NOMO-1 (cell line): ENCODE measurements at regions not wholly inside any gene's neighbourhood (a gene's known extent, or its start where the extent isn't known, plus 50 kb on each side); places are given as distances from the start of the nearest gene placed in this dataset.
A peak's percentile ranks its signal among the peaks of the same experiment; 100 is the strongest.

Experiments used
- DNase-seq, 2 experiments: peaks; one replicate each; lab custom pipeline; 2025; ENCODE audit not compliant: unreplicated experiment in 2 of 2; lab: John Stamatoyannopoulos, UW

DNA sequence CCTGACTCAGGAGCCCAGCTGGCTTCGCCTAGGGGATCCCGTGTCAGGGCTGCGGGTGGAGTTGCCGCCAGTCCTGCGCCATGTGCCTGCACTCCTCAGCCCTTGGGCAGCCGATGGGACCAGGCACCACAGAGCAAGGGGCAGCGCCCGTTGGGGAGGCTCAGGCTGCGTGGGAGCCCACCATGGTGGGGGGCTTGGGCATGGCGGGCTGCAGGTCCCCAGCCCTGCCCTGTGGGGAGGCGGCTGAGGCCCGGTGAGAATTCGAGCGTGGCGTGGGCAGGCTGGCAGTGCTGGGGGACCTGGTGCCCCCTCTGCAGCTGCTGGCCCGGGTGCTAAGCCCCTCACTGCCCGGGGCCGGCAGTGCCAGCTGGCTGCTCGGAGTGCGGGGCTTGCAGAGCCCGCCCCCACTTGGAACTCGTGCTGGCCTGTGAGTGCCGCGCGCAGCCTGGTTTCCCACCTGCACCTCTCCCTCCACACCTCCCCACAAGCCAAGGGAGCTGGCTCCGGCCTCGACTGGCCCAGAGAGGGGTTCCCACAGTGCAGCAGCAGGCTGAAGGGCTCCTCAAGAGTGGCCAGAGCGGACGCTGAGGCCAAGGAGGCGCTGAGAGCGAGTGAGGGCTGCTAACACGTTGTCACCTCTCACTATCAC is 135.1 kb upstream of the SEL1L start:
- DNase-seq: no peak

DNA sequence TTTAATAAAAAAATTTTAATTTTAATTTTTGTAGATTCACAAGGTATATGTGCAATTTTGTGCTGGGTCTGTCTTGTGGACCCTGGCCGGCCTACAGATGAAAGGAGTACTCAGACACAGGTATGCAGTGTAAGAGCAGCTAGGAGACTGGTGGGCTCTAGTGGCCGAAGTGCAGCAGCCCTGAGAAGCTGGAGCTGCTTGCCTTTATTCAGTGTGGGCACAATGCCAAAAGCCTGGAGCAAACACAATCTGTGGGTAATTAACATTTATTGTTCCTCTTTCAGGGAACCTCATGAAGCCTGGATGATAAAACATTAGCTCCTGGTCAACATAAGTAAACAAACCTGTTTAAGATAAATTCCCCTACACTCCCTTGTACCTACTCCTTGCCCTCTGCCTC is 135.7 kb upstream of the SEL1L start:
- no peak for DNase-seq

- no peak for DNase-seq
Observed at GRCh38 chr14:81673930-81674329, 140.3 kb upstream of the SEL1L start.

- no peak for DNase-seq
Observed at GRCh38 chr14:81676395-81676794, 142.7 kb upstream of the SEL1L start.

DNA sequence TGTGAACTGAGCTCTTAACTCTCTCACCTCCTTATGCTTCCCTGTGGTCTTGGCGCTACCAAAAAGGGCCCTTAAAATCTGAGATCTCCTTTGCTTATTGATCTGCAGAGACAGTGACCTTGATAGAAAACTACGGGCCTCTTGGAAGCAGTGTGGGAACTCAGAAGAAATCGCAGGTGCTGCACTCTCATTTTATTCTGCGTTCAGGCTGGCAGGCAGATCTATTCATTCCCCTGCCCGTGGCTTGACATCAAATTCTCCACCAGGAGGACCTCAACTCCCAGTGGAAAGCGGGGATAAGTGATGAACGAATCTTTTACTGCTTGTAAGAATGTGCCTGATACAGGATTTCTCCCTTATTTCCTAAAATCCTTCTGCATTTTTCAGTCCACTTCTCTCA is 143.2 kb upstream of the SEL1L start:
- DNase-seq: no peak

GRCh38 chr14:81677736-81678135 is 144.1 kb upstream of the SEL1L start:
- DNase-seq: no peak

DNA sequence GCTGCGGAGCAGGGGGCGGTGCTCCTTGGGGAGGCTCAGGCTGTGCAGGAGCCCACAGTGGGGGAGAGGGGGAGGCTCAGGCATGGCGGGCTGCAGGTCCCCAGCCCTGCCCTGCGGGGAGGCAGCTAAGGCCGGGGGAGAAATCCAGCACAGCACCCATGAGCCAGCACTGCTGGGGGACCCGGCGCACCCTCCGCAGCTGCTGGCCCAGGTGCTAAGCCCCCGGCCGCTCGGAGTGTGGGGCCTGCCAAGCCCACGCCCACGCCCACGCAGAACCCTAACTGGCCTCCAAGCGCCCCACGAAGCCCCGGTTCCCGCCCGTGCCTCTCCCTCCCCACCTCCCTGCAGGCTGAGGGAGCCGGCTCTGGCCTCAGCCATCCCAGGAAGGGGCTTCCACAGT is 145.6 kb upstream of the SEL1L start:
- DNase-seq: no peak

DNA sequence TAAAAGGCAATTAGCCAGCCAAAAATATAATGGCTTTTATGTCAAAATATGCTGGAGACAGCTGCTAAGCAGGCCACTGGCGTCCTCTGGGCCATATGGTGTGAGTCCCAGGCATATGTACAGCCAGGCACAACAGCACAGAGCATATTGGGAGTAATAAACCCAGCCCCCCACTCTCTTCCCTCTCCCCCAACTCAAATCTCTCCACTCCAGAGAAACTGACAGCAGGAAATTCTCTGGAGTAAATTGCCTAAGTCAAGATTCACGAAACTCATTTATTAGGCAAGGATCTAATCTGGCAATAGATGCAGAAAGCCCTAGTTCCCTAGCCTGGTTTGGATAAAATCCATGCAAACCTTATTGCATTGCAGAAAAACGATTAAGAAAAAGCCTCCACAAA is 147.9 kb upstream of the SEL1L start:
- DNase-seq: no peak

DNA sequence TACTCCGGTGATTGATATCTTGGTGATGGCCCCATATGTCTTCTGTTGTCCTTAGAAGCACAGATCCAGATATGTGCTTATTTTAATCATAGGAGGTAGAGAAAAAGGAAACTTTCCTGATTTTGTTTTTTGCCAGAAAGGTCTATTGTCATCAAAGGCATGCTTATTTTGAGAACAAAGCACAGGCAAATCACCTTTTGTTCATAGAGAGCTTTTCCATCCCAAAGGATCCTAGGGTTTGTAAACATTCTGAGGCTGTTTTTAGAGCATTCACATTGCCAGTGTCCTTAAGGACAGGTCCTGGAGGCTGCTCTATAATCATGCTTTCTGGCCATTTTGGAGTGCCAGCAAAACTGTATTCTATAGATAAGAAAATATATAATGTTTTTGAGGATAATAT is 148.5 kb upstream of the SEL1L start:
- DNase-seq: no peak

GRCh38 chr14:81682701-81683100 is 149.0 kb upstream of the SEL1L start:
- no peak for DNase-seq

GRCh38 chr14:81684696-81685095 is 151.0 kb upstream of the SEL1L start:
- no peak for DNase-seq

DNA sequence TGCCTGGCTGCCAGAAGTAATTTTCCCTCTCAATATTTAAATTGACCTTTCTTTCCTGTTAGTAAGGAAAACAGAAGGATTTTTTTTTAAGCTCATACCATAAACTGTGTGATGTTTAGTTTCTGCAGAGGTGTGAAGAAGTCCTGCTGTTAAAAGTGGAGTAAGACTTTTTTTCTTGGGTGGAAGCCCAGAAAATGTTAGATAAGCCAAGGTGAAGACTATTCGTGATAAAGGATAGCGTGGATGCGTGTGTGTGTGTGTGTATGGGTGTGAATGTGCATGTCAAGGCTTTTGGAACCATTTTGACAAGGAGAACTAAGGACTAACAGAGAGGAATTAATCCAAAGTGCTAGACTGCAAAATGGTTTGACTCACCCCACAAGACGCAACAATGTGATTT is 152.9 kb upstream of the SEL1L start:
- DNase-seq: no peak

DNA sequence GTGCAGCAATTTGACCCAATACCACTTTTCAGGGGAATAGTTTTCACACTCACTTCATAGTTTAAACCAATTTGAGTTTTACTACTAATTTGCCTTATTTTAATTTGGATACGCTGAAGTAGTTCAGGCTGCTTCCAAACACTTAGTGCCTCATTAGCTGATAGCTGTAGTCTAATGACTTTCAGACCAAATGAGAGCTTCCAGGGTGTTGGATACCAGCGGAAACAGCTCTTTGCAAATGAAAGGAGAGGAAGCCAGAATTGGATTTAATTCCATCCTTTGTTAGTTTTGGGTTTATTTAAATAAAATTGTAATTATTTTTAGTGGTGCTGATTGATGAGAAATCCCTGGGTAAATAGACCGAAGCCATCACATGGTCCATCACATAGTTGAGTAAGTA is 158.3 kb upstream of the SEL1L start:
- no peak for DNase-seq

DNA sequence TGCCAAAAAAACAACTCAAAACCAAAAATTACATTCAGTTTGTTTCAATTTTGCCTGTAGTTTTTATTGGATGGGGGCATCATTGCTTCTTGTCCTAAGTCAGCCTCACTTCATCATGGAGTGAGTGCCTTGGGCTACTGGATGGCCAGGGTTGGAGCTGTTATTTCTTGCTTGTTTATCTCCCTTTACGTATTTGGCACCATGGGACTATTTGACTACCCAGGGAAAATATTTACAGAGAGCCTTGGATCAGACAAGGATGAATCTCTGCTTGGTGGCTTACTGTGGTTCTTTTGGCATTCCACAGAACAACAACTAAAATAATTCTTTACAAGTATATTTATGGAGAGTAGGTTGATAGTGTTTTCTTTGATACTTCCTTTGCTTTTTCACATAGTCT is 160.8 kb upstream of the SEL1L start:
- no peak for DNase-seq

DNA sequence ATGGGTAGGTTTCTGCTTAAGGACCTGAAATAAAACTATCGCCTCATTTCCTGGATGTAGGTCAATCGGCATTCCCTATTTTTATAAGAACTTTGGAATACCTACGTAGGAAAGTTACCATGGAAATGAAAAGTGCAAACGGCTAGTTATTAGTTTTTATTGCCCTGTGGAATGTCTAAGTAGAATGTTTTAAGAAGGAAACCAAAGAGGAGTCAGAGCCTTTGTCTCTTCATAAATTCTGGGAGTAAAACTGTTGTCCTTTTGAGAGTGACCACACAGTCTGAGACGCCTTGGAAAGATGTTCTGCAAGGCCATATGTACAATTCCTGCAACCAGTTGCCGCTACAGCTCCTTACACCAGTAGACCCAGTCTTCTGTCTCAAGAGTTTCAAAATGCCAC is 176.0 kb upstream of the SEL1L start:
- no peak for DNase-seq

DNA sequence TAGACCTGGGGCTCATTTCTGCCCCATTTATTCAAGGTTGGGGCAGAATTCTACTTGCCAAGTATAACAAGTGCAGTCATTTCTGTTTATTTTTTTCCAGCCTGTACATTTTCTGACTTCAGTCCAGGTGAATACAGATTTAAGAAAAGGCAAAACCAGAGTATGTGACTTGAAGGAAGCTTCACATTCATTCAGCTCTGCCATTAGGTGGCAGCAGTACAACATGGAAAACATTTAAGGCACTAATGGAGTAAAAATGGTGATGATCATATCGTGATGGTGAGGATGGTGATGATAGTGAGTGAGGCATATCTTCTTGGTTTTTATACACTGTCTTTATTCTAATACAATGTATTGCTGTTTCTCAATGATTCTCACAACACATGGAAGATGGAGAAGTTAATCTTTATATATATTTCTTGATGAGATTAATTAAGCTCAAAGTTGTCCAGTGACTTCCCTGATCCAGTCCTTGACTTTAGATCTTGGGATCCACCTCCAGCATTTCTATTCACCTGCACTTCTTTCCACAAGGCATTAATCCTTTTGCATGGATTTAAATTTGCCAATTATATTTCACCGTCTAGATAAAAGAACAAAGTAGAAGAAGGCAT is 176.7 kb upstream of the SEL1L start:
- DNase-seq: peak; percentile 21 to 45

DNA sequence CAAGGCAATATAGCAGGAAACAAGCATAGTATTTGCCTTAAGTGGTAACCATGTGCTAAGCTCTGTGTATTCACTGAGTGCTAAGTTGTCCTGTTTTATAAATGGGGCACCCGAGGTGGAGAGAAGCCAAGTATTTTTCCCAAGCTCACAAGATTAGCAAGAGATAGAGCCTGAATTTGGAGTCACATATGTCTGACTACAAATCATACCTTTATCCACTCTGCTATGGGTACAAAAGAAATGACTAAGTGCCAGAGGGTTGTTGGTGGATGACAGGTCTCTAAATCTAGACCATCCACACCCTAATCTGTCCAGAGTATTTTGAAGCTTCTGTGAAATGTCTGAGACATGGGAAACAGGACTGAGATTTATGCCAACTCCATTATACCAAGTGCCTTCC is 182.1 kb upstream of the SEL1L start:
- DNase-seq: no peak

DNA sequence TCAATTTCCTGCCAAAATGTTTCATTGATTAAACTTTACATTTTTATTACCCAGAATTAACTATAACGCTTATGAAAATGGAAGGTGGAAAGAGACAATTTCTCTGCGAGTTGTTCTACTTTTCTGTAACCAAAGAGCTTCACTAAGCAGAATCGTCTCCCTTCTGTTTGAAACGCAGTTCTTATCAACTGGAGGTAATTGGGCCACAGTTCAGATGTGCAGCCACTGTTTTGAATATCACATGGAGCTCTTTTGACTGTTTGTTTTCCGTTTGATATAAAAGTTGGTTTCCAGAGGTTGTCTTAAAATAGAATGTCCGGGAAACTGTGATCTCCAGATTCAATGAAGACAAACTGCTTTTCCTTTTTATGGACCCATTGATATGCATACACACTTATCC is 183.3 kb upstream of the SEL1L start:
- DNase-seq: no peak

DNA sequence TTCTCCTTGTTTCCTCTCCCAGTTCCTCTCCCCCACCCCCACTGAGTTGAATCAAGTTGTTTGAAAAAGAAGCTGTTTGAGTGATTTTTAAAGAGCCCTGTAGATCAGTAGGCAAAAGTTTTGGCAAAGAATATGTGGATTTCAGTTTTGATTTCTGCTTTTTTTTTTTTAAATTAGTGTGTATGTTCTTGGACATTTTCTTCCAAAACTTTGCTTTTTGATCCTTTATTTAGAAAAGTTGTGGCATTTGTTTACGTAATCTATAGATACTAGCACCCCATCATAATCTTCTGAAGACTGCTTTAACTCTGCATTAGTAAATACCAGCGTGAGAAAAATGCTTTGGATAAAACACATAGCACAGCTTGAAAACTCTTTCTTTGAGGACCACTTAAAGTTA is 190.3 kb upstream of the SEL1L start:
- no peak for DNase-seq

- no peak for DNase-seq
Observed at GRCh38 chr14:81727218-81727617, 193.6 kb upstream of the SEL1L start.

GRCh38 chr14:81728447-81728846 is 194.8 kb upstream of the SEL1L start:
- no peak for DNase-seq

DNA sequence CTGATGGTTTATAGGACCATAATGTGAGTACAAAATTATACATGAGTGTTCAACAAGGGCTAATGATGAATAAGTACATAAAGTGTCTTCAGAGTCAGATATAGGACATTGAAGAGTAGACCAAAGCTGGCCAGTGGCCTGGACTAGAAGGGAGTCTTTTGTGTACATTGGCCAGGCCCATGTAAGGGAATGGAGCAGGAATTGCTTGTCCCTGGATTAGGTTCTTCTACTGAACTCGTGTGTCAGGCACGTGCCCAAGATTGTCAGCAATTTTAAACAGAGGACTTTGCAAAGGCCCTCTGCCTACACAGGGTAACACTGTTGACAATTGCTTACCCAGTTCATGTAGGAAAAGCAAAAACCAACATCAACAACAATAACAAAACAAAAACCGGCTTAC is 196.0 kb upstream of the SEL1L start:
- no peak for DNase-seq

DNA sequence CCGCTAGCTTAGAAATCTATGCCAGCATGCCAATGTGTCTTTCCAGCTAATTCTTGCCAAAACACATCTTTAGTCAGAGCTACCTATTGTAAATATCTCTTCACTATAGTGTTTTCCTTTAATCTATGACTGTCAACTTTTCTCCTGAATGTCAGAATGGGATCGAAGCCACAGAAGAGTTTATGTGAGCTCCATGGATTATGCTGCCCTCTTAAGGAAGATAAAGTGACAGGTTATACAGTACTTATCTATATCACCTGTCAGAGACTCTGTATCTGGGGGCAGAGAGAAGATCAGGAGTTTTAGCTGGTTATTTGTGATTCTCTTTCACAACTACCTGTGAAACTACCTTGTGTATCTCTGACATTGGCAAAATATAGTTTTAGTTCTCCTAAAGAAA is 204.3 kb upstream of the SEL1L start:
- no peak for DNase-seq
